Epithelial cell of proximal tubule (primary cell): ENCODE measurements at regions not wholly inside any gene's neighbourhood (a gene's known extent, or its start where the extent isn't known, plus 50 kb on each side); places are given as distances from the start of the nearest gene placed in this dataset.

Source experiments
- DNase-seq: peaks from one replicate; pipeline ENCODE4 v3.0.0-alpha.2; 2011; ENCODE audit warnings: low read depth
- H3K4me3 ChIP-seq: 2 replicates; pipeline ENCODE4 v1.5.1; 2011; ENCODE audit warnings: low read depth, mild to moderate bottlenecking, low read length
- TF ChIP-seq, protein P1 (sequence below): conservative IDR thresholded peaks from 2 replicates; pipeline ENCODE4 v1.5.1; 2012; ENCODE audit warnings: low read depth, mild to moderate bottlenecking, low read length

DNA sequence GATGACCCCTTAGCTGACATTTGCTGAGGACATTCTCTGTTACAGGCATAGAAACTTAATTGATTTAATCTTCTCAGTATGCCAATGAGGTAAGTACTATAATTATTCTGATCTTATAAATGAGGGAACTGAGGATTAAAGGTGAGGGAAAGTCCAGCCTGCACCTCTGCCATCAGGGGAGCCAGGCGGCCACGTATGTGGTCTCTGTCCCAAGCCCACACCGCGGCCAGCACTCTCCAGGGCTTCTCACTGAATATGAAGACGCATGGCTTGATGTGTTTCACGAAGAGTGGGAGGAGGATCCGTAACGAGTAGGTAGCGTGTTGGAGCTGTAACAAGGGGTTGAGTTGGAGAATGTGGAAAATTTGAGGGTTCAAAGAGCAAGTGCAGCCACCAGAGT, 154.4 kb downstream of the TMEM18 start:
- no peak for DNase-seq
- TF ChIP-seq, protein P1, sequence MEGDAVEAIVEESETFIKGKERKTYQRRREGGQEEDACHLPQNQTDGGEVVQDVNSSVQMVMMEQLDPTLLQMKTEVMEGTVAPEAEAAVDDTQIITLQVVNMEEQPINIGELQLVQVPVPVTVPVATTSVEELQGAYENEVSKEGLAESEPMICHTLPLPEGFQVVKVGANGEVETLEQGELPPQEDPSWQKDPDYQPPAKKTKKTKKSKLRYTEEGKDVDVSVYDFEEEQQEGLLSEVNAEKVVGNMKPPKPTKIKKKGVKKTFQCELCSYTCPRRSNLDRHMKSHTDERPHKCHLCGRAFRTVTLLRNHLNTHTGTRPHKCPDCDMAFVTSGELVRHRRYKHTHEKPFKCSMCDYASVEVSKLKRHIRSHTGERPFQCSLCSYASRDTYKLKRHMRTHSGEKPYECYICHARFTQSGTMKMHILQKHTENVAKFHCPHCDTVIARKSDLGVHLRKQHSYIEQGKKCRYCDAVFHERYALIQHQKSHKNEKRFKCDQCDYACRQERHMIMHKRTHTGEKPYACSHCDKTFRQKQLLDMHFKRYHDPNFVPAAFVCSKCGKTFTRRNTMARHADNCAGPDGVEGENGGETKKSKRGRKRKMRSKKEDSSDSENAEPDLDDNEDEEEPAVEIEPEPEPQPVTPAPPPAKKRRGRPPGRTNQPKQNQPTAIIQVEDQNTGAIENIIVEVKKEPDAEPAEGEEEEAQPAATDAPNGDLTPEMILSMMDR = no peak
- H3K4me3 ChIP-seq = no peak overlapping the region

DNA sequence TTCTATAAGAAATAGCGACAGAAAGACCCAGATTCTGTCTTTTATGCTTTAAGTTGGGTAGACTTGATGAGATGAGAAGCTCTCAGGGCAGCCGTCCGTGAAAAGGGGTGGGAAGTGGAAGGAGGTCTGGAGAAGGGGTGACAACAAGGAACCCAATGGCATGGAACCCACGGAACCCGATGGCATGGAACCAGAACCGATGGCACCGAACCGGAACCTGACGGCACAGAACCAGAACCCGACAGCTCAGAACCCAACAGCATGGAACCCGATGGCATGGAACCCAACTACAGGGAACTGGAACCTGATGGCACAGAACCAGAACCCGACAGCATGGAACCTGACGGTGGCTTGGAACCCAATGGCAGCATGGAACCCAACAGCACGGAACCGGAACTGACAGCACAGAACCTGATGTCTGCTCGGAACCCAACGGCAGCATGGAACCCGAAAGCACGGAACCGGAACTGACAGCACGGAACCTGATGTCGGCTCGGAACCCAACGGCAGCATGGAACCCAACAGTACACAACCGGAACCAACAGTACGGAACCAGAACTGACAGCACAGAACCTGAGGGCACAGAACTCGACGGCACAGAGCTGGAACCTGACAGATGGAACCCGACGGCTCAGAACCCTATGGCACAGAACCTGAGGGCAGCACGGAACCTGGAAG, 155.2 kb downstream of the TMEM18 start:
- no peak for DNase-seq
- TF ChIP-seq, protein P1 = no peak
- no peak overlapping the region for H3K4me3 ChIP-seq

DNA sequence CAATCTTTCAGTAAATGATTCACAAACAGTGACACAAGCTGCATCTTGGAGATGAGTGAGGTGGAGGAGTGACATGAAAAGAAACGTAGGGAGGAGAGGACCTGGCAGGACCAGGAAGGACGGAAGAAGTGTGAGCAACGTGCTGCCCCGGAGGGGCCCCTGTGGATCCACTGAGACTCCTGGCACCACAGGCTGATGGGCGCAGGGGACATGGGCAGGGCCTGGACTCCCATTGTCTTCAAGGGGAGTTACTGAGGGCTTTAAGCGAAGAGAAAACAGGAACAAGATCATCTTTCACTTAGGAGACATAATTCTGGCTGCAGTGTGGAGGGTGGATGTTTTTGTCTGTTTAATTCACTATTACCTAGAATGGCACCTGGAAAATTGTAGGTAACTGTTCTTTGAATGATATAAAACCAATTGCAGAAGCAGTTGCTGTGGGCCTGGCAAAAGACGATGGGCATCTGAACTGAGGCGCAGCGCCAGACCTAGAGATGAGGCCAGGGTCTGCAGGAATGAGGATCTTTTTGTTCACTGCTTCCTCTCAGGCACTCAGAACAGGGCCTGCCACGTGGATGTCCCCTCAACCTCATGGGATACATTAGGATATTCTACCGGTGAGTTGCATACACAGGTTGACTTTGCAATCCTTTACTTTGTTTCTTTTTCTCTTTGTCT, 156.4 kb downstream of the TMEM18 start:
- TF ChIP-seq, protein P1 = no peak
- DNase-seq = no peak

DNA sequence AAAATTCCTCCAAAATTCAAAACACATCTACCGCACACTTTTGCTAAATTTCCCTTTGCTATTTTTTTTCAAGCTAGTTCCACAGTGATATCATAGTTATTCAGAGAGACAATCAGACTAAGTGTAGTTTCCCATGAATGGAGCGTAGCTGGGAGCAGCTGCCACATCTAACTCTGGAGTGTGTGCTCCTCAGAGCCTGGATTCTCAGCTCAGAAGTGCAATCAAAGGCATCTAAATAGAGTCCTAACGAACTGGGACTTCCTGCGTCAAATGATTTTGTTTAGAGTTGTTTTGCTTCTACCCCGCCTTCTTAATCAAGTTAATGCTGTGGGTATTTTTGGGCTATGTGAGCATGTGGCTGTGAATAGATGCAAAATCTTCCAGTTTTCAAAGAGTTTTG, 160.3 kb downstream of the TMEM18 start:
- DNase-seq = no peak
- TF ChIP-seq, protein P1 = no peak
- H3K4me3 ChIP-seq = no peak overlapping the region

More for the DNA sequence above, 156.4 kb downstream of the TMEM18 start:
- no peak overlapping the region for H3K4me3 ChIP-seq

DNA sequence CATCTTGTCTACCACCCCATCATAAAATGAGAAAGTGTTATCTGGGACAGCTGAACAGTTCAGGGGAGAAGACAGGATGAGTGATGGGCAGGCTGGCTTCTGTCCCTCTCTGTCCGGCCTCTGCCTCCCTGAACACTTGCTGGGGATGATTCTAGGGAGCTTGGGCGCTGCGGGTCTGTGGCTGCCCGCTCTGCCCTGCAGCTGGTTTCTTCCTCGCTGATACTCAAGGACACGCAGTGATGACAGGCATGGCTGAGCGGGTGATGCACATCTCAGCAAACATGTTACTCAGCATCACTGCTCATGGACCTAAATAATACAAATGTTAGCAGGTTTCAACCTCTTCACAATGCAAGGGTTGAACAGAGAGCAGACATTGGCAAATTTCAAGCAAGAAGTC, 161.1 kb downstream of the TMEM18 start:
- TF ChIP-seq, protein P1 = no peak
- DNase-seq = no peak

DNA sequence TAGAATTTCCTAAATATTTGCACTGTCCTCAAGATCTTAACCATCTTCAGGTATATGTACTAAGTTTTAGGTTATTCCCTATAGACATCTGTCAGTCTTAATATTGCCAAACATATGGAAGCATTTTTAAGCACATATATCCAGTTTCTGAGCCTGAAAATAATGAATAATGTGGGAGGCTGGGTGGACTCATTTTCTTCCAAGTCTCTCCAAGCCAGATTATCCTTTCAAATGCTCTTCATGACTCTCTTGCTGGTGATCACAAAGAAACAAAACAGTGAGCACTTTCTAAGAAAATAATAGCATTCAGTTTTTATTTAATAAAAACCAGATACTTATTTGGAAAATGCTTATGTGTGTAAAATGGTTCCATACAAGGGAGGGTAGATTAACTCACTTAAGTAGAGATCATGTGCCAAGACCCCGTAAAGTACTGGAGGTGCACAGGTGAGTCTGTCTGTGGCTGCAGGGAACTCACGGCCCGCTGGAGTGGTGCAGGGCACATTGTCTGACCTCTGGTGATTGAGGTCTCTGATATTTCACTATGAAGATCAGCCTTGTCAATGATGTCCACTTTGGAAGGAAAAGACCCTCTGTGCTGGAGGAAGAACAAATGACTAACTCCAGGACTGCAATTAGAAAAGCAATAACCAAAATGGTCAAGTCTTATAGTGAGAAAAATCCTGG, 161.6 kb downstream of the TMEM18 start:
- no peak overlapping the region for H3K4me3 ChIP-seq
- TF ChIP-seq, protein P1 = no peak
- no peak for DNase-seq

More for the DNA sequence above, 161.1 kb downstream of the TMEM18 start:
- H3K4me3 ChIP-seq = no peak overlapping the region
